ENCODE measurements at regions not wholly inside any gene's neighbourhood (a gene's known extent, or its start where the extent isn't known, plus 50 kb on each side); places are given as distances from the start of the nearest gene placed in this dataset.

DNA sequence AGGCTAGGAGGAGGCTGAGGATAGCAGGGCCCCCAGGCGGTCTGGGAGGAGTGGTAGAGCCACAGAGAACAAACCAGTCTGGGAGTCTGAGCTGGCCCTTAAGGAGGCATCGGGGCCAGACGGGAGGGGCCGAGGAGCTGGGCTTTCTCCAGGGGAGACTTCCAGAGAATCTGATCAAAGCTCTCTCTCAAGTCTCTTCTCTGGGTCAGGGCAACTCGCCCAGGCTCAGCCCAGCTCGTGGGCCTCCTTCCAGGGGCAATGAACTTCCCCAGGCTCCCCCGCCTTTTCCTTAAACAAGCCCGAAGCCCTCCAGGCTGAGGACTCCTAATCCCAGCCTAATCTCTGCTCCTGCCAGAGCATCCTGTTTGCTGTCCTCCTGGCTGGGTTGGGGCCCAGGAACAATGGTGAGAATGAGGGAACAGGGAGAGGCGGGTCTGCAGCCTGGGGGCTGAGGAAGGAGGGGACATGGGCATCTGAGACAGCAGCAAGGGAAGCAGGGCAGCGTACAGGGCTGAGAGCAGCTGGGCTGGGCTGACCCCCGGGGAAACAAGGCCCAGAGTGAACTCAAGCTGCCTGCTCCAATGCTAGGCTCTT is 173.6 kb downstream of the ANKRD60 start:
- Histone ChIP-seq H3K4me3 (no peak overlapping the region), H3K36me3 (no peaks in the 10 kb centered on the region), H3K9me3 (peaks cover 0 to 5% (median 2%) of the 10 kb centered on the region in 4 donors), H3K27ac (peak overlapping the region in 3 of 4 donors; percentile 40 to 71 (median 50)), H3K4me1 (peaks cover 0 to 24% (median 5%) of the 10 kb centered on the region in 4 donors), H3K27me3 (no peaks in the 10 kb centered on the region)
- DNase-seq (ENCODE audit: low spot score in 2 of 2), result no peak
- no peak for TF ChIP-seq POLR2A (IDR thresholded peaks at IDR 0.05)
- no peak for TF ChIP-seq CTCF (IDR thresholded peaks at IDR 0.05)
- no peak for TF ChIP-seq EP300 (IDR thresholded peaks at IDR 0.05)
- WGBS, 2 donors, result 15 to 24% methylated on average over 9 to 11 of the region's 11 CpGs

DNA sequence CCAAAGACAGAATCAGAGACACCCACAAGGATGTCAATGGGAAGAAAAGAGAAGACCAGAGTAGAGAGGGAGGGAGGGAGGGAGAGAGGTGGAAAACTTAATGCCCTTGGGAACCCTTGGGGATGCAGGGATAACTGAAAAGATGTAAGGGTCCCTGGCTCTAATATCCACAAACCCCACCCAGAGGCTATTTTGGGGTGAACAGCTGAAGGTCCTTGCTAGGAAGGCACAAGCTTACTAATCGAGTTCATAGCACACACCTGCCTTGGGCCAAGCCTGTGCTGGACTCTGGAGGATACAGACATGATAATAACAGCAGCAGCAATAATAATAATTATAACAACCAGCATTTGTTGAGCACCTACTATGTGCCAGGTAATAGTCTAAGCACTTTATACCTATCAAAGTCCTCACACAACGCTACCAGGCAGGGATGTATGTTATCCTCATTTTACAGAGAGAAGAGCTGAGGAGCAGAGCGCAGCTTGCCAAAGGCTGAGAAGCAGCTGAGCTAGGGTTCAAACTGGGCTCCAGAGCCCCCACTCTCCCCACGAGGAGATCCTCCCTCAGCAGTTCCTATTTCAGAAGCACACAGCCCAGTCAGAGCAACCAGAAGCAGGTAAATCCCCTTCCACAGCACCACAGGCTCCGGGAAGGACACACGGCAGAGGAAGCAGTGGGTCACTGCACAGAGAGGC is 174.2 kb downstream of the ANKRD60 start:
- 45 to 63% methylated on average over 6 of the region's 6 CpGs for WGBS, 2 donors
- Histone ChIP-seq H3K4me3 (no peak overlapping the region), H3K27ac (peak overlapping the region in 2 of 4 donors; percentile 40 to 71), H3K36me3 (no peaks in the 10 kb centered on the region), H3K27me3 (no peaks in the 10 kb centered on the region), H3K4me1 (peaks cover 0 to 23% (median 5%) of the 10 kb centered on the region in 4 donors), H3K9me3 (peaks cover 0 to 5% (median 2%) of the 10 kb centered on the region in 4 donors)
- DNase-seq (ENCODE audit: low spot score in 2 of 2), result no peak
- TF ChIP-seq POLR2A (IDR thresholded peaks at IDR 0.05), result no peak
- TF ChIP-seq EP300 (IDR thresholded peaks at IDR 0.05), result no peak
- no peak for TF ChIP-seq CTCF (IDR thresholded peaks at IDR 0.05)

- no peaks in the 10 kb centered on the region for H3K36me3 ChIP-seq
- peaks cover 0 to 21% (median 7%) of the 10 kb centered on the region in 4 donors for H3K4me1 ChIP-seq
- peaks cover 0 to 5% (median 2%) of the 10 kb centered on the region in 4 donors for H3K9me3 ChIP-seq
- DNase-seq (ENCODE audit: low spot score in 2 of 2), result no peak
- WGBS, 2 donors, result 84 to 88% methylated on average over 10 of the region's 10 CpGs
- TF ChIP-seq POLR2A (IDR thresholded peaks at IDR 0.05), result no peak
- no peaks in the 10 kb centered on the region for H3K27me3 ChIP-seq
- no peak overlapping the region for H3K27ac ChIP-seq
- H3K4me3 ChIP-seq, result no peak overlapping the region
These were observed 174.9 kb downstream of the ANKRD60 start for GRCh38 chr20:58053391-58054055.

GRCh38 chr20:58051367-58051766 is 177.1 kb downstream of the ANKRD60 start:
- H3K4me1 ChIP-seq, result peaks cover 0 to 36% (median 8%) of the 10 kb centered on the region in 4 donors
- no peaks in the 10 kb centered on the region for H3K27me3 ChIP-seq
- no peak for DNase-seq (ENCODE audit: low spot score in 2 of 2)
- no peak overlapping the region for H3K4me3 ChIP-seq
- H3K27ac ChIP-seq, result no peak overlapping the region
- no peak for TF ChIP-seq CTCF (IDR thresholded peaks at IDR 0.05)
- H3K9me3 ChIP-seq, result peaks cover 0 to 5% (median 2%) of the 10 kb centered on the region in 4 donors
- 42 to 75% methylated on average over 1 of the region's 1 CpG for WGBS, 2 donors
- no peaks in the 10 kb centered on the region for H3K36me3 ChIP-seq

GRCh38 chr20:58048096-58048702 is 180.3 kb downstream of the ANKRD60 start:
- no peaks in the 10 kb centered on the region for H3K27me3 ChIP-seq
- H3K9me3 ChIP-seq, result peaks cover 0 to 5% (median 2%) of the 10 kb centered on the region in 4 donors
- TF ChIP-seq EP300 (IDR thresholded peaks at IDR 0.05), result no peak
- TF ChIP-seq POLR2A (IDR thresholded peaks at IDR 0.05), result no peak
- TF ChIP-seq CTCF (IDR thresholded peaks at IDR 0.05), result no peak
- no peaks in the 10 kb centered on the region for H3K36me3 ChIP-seq
- 21 to 31% methylated on average over 3 of the region's 3 CpGs for WGBS, 2 donors
- no peak for DNase-seq (ENCODE audit: low spot score in 2 of 2)
- peaks cover 0 to 38% (median 6%) of the 10 kb centered on the region in 4 donors for H3K4me1 ChIP-seq
- no peak overlapping the region for H3K27ac ChIP-seq
- no peak overlapping the region for H3K4me3 ChIP-seq

Measured in tibial nerve (tissue), 4 donors.